COR-L47 (cell line): ENCODE measurements at regions not wholly inside any gene's neighbourhood (a gene's known extent, or its start where the extent isn't known, plus 50 kb on each side); places are given as distances from the start of the nearest gene placed in this dataset.
"Not testable (repeated sequence)": the region's sequence is repeated elsewhere in the genome, so short reads cannot be mapped to it uniquely, and the experiment has no call there.

Source experiments
- DNase-seq: peaks from one replicate; lab custom pipeline; 2025; lab: John Stamatoyannopoulos, UW

DNA sequence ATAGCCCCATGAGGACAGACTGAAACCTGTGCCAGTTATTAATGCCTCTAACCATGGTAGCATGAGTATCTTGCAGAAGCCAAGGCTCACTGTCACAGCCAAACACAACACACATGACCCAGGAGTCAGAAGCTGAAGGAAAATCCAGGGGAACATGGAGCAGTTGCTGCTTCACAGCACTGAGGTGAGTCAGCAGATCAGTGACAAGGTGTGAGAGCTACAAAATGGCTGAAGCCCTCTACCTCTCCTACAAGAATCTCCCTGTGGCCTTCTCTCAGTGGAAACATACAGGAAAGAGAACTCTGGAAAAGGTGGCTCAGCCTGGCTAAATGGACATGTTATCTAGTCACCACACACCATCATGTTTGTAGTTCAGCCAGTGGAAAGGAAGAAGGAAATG lies 93.5 kb downstream of the NAB1 start:
- DNase-seq, result no peak

DNA sequence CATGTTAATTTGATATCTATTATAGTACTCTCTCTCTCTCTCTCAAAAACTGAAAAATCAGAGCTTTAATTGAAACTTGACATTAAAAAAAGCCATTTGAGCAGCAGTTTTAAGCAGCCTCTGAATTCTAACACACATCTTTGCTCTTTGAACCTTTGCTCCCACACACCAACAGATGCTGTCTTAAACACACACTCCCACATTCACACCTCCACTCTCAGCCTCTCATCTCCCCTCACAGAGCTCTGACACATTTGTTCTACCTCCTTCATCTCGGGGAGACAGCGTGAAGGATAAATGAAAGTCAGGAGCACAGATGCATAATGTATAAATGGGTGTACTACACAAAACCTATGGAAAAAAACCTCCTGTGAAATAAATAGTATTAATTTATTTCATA lies 95.2 kb downstream of the NAB1 start:
- no peak for DNase-seq

GRCh38 chr2:190746971-190747761 lies 98.3 kb downstream of the NAB1 start:
- DNase-seq, result no peak

DNA sequence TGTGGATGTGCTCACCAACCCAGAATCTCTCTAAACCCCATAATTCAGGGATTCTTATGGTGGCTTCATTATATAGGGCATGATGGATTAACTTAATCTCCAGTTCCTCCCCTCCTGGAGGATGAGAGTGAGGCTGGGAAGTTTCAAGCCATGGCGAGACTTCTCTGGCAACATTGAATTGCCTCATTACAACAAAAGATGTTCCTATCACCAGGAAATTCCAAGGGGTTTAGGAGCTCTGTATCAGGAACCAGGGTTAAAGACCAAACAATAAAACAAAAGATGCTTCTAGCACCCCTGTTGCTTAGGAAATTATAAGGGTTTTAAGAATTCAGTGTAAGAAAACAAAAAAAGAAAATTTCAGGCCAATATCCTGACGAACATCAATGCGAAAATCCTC lies 100.1 kb downstream of the NAB1 start:
- DNase-seq, result no peak

DNA sequence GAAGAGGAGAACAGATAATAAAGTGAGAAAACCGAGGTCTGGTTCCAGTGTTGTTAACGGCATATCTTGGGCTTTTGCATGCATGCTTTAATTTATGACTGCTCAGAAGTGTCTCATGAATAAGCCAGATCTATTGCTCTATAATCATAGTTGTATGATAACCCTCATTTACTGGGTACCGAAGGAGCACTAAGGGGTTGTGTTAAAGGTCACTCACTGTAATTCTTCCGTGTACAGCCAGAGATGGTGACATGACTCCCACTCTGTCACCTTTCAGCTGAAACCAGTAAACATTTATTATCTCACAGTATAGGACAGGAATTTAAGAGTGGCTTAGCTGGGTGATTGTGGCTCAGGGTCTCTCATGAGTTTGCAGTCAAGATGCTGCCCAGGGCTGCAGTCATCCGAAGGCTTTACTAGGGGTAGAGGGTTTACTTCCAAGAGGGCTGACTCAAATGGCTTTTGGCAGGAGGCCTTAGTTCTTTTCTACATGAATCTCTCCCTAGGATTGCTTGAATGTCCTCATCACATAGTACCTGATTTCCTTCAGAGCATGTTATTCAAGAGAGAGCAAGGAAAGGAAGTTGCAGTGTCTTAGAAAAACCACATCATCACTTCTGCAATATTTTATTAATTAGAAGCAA lies 107.0 kb downstream of the NAB1 start:
- DNase-seq, result no peak

GRCh38 chr2:190759749-190760213 lies 110.9 kb downstream of the NAB1 start:
- DNase-seq, result peak; percentile 8

DNA sequence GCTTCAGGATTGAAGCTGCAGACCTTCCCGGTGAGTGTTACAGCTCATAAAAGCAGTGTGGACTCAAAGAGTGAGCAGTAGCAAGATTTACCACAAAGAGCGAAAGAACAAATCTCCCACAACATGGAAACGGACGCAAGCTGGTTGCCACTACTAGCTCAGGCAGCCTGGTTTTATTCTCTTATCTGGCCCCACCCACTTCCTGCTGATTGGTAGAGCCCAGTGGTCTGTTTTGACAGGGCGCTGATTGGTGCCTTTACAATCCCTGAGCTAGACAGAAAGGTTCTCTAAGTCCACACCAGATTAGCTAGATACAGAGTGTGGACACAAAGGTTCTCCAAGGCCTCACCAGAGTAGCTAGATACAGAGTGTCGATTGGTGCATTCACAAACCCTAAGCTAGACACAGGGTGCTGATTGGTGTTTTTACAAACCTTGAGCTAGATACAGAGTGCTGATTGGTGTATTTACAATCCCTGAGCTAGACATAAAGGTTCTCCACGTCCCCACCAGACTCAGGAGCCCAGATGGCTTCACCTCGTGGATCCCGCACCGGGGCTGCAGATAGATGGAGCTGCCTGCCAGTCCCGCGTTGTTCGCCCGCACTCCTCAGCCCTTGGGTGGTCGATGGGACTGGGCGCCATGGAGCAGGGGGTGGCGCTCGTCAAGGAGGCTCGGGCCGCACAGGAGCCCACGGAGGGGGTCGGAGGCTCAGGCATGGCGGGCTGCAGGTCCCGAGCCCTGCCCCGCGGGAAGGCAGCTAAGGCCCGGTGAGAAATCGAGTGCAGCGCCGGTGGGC lies 111.7 kb downstream of the NAB1 start:
- not testable (repeated sequence) for DNase-seq

- not testable (repeated sequence) for DNase-seq
Observed at GRCh38 chr2:190761216-190761615, 112.3 kb downstream of the NAB1 start.

GRCh38 chr2:190762566-190762965 lies 113.7 kb downstream of the NAB1 start:
- DNase-seq, result no peak

- DNase-seq, result no peak
Observed at GRCh38 chr2:190763100-190763499, 114.2 kb downstream of the NAB1 start.

GRCh38 chr2:190763901-190764514 lies 115.1 kb downstream of the NAB1 start:
- DNase-seq, result no peak

DNA sequence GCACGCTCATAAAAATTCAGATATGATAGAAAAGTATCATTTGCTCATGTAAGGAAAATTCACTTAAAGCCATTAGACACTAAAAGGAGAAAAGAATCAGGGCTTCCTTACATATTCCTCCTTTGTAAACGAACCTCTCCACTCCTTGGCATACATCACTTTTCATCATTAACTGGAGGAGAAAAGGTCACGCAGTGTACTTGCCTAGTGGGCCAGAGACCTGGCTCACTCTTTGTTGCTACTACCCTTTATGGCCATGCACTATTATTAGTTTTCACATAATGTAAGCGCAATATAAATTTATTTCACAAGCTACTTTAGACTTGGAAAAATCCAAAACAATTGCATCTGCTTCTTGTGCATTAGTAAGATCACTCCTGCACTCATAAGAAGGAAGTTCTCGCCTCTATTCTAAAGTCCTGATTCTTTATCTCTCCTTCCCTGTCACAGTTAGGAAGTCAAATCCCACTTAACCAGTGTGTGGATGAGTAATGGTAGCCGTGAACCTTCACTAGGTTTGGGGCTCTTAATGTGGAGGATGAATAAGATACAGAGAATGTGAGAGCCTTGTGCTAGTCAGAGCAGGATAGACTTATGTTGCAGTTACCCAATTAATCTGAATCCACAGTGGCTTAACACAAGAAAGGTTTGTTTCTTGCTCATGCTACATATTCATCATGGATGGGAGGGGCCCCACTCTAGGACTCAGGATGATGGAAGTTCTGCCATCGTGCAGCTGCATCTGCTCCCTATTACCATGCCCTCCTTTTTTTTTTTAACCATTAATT lies 115.0 kb upstream of the GLS start:
- no peak for DNase-seq

GRCh38 chr2:190766174-190766572 lies 114.4 kb upstream of the GLS start:
- no peak for DNase-seq

GRCh38 chr2:190766595-190766994 lies 114.0 kb upstream of the GLS start:
- no peak for DNase-seq

GRCh38 chr2:190767821-190768220 lies 112.8 kb upstream of the GLS start:
- DNase-seq, result no peak

GRCh38 chr2:190769258-190769657 lies 111.4 kb upstream of the GLS start:
- no peak for DNase-seq

GRCh38 chr2:190771726-190772125 lies 108.9 kb upstream of the GLS start:
- DNase-seq, result no peak

- DNase-seq, result no peak
Observed at GRCh38 chr2:190780594-190780993, 100.0 kb upstream of the GLS start.

- DNase-seq, result peak; percentile 38
Observed at GRCh38 chr2:190781604-190782198, 98.9 kb upstream of the GLS start.

DNA sequence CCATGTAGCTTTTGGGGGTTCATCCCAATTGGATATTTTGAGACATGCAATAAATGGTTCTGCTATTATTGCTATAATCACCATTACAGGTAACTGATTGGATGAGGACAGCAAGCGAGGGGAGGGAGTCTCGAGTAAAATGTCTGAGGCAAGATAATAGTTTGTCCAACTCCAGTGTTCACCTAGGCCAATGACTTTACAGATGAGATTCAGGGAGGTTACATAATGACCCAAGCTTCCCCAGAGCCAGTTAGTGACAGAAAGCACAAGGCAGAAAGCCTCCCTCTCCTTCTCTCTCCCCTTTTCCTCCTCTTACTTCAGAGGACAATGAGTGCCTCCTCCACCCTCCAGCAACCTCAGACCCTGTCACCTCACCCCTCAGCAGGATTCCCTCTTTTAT lies 98.4 kb upstream of the GLS start:
- DNase-seq, result no peak
